OCI-LY7 (cell line): ENCODE measurements at regions not wholly inside any gene's neighbourhood (a gene's known extent, or its start where the extent isn't known, plus 50 kb on each side); places are given as distances from the start of the nearest gene placed in this dataset.

Experiments used
- EZH2phosphoT487 ChIP-seq: fragments of 200-600 bp; sonication (generic); IDR thresholded peaks from 2 replicates; pipeline ENCODE4 v1.6.1; 2018; ENCODE audit warnings: low read depth, borderline replicate concordance, mild to moderate bottlenecking, mixed run types, antibody characterized with exemption, low read length, moderate library complexity, mixed read lengths
- TF ChIP-seq, protein P1 (sequence below): fragments of 200-600 bp; sonication (generic); conservative IDR thresholded peaks from 2 replicates; pipeline ENCODE4 v1.5.1; 2014; ENCODE audit warnings: mild to moderate bottlenecking, antibody characterized with exemption, low read length, moderate library complexity, mixed read lengths

DNA sequence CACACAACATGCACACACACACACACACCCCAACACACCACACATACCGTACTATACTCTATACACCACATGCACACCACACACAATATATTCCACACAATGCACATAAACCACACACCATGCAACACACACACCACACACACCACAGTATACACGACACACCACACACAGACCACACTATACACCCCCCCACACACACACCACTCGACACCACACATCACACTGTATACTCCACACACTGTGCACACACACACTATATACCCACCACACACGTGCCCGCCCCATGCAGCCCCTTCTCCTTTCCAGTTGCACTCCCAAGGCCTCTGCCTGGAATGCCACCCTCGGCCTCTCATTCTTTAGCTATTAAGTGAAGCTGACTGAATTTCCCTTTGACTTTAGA, 148.2 kb upstream of the NOCT start:
- TF ChIP-seq, protein P1, sequence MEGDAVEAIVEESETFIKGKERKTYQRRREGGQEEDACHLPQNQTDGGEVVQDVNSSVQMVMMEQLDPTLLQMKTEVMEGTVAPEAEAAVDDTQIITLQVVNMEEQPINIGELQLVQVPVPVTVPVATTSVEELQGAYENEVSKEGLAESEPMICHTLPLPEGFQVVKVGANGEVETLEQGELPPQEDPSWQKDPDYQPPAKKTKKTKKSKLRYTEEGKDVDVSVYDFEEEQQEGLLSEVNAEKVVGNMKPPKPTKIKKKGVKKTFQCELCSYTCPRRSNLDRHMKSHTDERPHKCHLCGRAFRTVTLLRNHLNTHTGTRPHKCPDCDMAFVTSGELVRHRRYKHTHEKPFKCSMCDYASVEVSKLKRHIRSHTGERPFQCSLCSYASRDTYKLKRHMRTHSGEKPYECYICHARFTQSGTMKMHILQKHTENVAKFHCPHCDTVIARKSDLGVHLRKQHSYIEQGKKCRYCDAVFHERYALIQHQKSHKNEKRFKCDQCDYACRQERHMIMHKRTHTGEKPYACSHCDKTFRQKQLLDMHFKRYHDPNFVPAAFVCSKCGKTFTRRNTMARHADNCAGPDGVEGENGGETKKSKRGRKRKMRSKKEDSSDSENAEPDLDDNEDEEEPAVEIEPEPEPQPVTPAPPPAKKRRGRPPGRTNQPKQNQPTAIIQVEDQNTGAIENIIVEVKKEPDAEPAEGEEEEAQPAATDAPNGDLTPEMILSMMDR, result no peak
- no peak for TF ChIP-seq EZH2phosphoT487
